HG02973 (cell line): ENCODE measurements at regions not wholly inside any gene's neighbourhood (a gene's known extent, or its start where the extent isn't known, plus 50 kb on each side); places are given as distances from the start of the nearest gene placed in this dataset.
"Not testable (repeated sequence)": the region's sequence is repeated elsewhere in the genome, so short reads cannot be mapped to it uniquely, and the experiment has no call there.

ENCODE experiments used
- ATAC-seq: cut with Tn5 transposase; IDR thresholded peaks from one replicate; pipeline ENCODE4 v1.9.1; 2021; ENCODE audit warnings: moderate library complexity; ENCODE audit not compliant: unreplicated experiment

DNA sequence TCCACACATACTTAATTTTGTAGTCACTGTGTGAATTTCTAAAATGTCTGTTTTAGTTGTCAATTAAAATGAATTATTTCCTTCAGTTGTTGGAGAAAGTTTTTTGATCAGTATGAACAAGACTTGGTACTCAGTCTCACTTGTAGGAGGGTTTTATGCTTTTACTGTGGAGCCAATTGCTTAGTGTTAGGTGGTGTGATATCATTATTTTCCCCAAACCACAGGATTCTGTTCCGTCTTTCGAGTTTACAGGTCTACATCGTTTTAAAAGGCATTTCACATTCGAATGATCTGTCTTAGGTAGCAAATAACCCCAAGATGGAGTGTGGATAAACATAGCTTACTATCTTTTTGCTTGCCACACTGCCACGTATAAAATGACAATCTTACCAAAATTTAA lies 803.1 kb downstream of the SATB2 start:
- ATAC-seq: no peak

DNA sequence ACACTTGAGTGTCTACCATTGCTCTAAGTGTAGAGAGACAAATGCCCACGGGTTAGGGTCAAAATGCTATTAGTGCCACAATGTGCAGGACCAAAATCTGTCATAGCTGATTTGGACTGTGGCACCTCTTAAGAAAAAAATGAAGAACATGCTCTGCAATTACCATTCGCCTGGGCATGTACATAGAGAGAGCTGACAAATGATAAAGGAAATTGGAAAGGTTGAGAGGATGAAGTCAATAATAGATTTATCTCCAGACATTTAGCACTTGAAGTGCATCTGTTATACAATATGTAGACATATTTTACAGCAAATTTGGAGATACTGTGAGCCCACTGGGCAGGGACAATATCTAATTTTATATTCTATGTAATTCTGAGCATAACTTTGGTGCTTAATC lies 804.4 kb downstream of the SATB2 start:
- no peak for ATAC-seq

DNA sequence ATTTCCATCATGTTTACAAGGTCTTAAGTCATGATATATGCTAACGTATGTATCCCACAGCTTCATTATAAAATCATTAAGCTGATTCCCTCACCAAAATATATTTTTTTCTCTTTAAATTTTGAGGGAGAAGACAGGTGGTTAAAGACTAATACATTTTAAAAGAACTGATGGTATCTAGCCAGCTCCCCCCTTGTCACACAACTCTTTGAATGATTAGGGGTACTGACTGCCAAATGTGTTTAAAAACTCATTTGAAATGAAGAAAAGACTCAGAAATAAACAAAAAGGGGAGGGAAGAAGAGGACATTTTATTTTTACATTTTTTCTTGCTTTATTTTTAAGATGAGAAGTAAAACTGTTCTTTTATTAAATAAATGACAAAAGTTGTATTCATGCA lies 805.3 kb downstream of the SATB2 start:
- no peak for ATAC-seq

DNA sequence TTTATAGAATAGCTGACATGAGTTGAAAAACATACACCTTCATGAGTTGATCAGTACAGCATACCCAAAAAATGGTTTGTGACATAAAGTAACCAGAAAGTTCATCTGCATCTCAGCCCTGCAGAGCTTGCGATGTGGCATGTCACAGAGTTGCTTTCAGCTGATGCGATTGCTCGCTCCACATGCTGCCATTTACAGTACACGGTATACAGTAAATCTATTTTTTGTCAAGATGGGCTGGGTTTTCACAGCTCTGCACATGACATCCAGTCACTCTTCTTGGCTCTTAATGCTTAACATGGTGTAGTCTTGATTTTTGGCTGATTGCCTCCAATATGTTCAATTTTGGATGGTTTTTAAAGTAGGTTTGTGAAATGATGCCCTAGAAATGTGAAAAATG lies 811.9 kb downstream of the SATB2 start:
- no peak for ATAC-seq

- no peak for ATAC-seq
These were observed 816.6 kb downstream of the SATB2 start for GRCh38 chr2:198641161-198641560.

DNA sequence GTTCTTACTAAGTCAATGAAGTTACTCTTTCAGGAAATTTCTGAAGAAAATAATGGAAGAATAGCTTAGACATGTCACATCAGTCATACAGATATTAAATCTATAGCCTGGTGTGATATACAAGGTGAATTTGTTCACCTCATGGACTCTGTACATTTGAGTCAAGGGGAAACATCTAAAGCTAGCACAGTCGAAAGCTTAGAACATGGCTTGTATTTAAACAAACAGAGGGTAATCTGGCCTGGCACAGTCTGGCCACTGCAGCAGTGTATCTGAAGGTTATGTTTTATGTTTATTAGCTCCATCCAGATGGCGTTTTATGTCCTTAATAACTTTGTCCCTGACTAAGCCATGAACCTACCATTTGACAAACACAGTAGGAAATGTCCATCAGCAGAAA lies 817.3 kb downstream of the SATB2 start:
- ATAC-seq: no peak

DNA sequence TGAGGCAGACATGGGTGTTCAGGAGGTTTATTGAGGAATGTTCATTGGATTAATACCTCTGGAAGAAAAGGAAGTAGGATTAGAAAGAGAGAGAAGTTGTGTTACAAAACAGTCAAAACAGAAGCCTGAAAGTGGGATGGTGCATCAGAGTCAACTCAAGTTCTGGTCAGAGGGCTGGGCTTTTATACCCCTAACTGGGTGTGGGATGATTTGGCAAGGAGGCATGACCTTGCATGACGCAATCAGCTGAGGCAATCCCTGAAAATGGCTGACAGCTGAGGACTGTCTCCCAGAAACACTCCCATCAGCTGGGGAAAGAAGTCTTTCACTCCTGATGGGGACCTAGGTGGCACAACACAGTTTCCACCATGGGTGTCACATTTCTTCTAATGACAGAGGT lies 818.2 kb downstream of the SATB2 start:
- ATAC-seq: no peak

DNA sequence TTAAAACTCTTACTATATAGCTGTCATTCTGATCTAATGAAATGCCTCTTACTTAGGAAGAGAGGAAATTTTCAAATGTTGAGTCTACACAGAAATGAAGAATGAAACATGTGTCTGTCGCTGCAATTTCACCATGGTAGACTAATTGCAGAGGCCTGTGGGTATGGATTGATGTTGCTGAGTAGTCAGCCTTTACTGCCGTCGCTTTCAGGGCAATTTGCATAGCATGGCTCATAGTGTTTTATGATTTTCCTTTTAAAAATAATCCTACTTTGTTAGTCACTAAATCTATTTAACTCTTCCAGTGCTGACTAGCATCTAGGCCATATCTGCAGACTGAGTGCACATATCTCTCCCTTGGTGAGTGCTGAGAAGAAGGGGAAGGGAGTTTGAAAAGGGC lies 819.2 kb downstream of the SATB2 start:
- no peak for ATAC-seq

- ATAC-seq: no peak
These were observed 826.0 kb downstream of the PLCL1 start for GRCh38 chr2:198630384-198630783.

DNA sequence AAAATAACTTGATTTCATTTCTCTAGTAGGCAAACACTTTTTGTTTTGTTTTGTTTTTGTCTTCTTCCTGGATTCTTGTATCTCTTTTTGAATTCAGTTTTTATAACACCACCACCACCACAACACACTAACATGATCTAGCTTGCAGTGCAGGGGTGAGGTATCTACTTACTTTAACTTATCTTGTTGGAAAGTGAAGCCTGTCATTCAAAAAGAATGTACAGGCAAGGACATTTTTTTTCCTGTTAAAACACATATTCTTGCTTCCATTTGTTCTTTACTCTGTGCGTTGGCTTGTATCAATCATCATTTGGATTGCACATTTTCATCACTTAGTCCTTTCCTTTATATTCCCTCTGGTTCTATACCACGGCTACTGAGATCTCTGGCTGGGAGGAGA lies 824.2 kb downstream of the PLCL1 start:
- ATAC-seq: no peak

DNA sequence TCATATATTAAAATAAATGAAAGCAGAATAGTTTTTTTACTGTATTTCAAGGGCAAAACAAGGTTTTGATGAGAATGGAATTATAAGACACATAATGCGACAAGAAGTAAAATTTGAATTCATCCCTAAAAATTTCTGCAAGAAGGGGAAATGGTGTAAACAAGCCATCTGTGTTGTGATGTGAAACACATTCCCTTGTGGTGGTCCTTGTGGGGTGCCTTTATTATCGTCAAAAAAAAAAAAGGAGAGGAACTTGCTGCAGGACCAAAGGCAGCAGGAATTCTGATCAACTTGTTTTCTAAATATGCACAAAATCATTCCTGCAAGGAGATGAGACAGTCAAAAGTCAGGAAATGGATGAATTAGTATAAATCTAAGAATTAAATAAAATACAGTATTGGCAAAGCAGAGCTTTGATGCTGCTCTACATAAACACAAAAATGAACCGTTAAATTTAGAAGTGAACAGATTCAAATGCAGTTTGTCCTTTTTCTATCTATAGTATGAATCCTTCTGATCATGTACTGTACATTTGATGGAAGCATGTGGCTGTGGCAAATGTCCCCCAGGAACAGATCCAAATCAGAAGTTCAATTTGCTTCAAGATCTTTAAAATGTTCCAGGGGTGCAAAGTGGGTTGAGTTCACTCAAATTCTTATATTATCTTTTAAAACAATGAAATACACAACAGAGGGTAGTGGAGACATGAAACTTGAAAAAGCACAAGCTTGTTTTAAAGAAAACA lies 818.8 kb downstream of the PLCL1 start:
- ATAC-seq: no peak

- ATAC-seq: peak; percentile 54
These were observed 811.6 kb downstream of the PLCL1 start for GRCh38 chr2:198615972-198616371.

DNA sequence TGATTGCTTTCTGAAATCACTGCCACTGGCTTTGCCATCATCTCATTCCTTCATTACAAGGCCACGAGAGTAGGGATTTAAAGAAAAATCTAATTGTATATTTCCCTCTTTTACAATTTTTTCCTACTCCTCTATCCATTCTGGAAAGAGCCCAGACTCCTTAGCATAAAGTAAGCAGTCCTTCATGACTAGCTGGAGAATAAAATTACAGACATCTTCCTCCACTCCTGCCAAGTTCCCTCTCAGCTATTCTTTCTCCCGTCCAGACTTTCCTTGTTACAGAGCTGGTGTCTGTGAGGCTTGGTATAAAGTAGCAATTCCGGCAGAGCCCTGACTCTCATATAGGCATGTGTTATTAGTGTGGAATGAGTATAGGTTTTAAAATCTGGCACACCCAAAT lies 806.8 kb downstream of the PLCL1 start:
- no peak for ATAC-seq

- no peak for ATAC-seq
These were observed 800.2 kb downstream of the PLCL1 start for GRCh38 chr2:198604599-198604998.

DNA sequence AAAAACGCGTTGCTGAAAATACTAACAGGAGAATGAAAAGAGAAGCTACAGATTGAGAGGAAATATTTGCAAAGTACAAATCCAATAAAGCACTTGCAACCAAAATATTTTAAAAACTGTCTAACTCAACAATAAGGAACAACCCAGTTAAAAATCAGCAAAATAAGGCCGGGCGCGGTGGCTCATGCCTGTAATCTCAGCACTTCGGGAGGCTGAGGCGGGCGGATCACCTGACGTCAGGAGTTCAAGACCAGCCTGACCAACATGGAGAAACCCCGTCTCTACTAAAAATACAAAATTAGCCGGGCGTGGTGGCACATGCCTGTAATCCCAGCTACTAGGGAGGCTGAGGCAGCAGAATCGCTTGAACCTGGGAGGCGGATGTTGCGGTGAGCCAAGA lies 798.6 kb downstream of the PLCL1 start:
- not testable (repeated sequence) for ATAC-seq

- ATAC-seq: no peak
These were observed 793.3 kb downstream of the PLCL1 start for GRCh38 chr2:198597648-198598047.

GRCh38 chr2:198596985-198597384 lies 792.6 kb downstream of the PLCL1 start:
- ATAC-seq: no peak

GRCh38 chr2:198595721-198596120 lies 791.3 kb downstream of the PLCL1 start:
- ATAC-seq: no peak

GRCh38 chr2:198591586-198591985 lies 787.2 kb downstream of the PLCL1 start:
- no peak for ATAC-seq

DNA sequence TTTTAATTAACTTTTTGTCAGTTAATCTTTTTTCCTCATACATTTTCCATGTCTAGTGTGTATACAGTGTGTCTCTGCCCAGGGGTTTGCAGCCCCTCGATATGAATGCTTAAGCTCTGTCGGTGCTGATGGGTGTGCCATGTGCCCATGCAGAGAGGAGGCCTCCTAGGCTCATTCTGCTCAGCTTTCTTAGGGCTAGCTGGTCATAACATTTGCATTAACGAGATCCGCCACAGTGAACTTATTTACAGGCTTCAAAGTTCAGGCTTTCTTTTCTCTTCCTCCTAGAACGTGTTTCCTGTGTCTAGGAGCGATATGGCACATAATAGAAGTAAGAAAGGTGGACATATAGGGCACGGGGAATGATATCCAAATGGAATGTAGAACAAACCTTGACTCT lies 783.3 kb downstream of the PLCL1 start:
- ATAC-seq: no peak

DNA sequence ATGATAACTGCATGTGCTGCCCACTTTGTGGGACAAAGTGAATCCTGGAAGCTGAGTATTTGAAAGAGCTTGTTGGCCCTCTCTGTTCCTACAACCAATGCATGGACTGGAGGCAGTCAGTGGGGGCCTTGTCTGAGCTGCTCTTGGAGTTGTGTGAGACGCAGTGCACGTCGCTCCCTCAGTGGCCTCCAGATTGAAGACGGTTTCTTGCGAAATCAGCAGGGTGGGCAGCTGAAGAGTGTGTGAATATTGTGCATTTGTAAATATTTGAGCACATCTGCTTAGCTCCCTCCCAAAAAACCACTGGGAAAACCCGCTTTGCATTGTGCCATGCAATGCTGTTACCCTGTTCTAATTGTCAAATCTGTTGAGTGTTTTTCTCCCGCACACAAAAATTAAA lies 782.8 kb downstream of the PLCL1 start:
- no peak for ATAC-seq

GRCh38 chr2:198571393-198571792 lies 767.0 kb downstream of the PLCL1 start:
- ATAC-seq: no peak

DNA sequence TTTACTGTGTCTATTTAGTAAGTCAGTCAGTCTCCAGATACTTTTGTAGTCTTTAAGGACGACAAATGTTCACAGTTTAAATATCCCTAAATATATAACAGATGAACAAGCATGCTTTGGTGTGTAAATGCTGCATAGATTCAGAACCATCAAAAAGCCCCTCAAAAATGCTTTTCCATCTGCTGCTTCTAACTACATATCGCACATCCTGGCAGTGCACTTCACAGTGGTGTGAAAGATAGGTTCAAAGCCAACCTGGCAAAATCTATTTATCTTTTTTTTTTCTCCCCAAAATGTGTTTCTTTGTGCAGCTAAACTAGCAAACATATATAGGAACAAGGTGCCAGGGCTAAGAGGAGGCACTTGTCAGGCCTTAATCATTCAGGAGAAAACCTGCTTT lies 753.8 kb downstream of the PLCL1 start:
- no peak for ATAC-seq
